ENCODE measurements at regions not wholly inside any gene's neighbourhood (a gene's known extent, or its start where the extent isn't known, plus 50 kb on each side); places are given as distances from the start of the nearest gene placed in this dataset.

- H3K4me1 ChIP-seq (ENCODE audit: insufficient read depth, low read length, severe bottlenecking): no peaks in the 10 kb centered on the region
- no peak overlapping the region for H3K27ac ChIP-seq (ENCODE audit: low read depth, low read length, poor library complexity, severe bottlenecking)
- no peak overlapping the region for H3K9ac ChIP-seq (ENCODE audit: low read length)
- no peaks in the 10 kb centered on the region for H3K27me3 ChIP-seq (ENCODE audit: insufficient read depth, low read length)
- no peaks in the 10 kb centered on the region for H3K79me2 ChIP-seq (ENCODE audit: insufficient read depth, low read length)
- H2AFZ ChIP-seq (ENCODE audit: low read length): no peak overlapping the region
- no peak overlapping the region for H3K4me3 ChIP-seq (ENCODE audit: low read depth, low read length, poor library complexity, severe bottlenecking)
- no peaks in the 10 kb centered on the region for H4K20me1 ChIP-seq (ENCODE audit: insufficient read depth, low read length)
- TF ChIP-seq CTCF (IDR thresholded peaks at IDR 0.05; ENCODE audit: low read length): no peak
- TF ChIP-seq EZH2 (IDR thresholded peaks at IDR 0.05; ENCODE audit: borderline replicate concordance, low read length): no peak
- no peaks in the 10 kb centered on the region for H3K36me3 ChIP-seq (ENCODE audit: insufficient read depth, low read length)
- no peaks in the 10 kb centered on the region for H3F3A ChIP-seq (ENCODE audit: insufficient read depth, low read length)
- H3K4me2 ChIP-seq (ENCODE audit: low read length): no peak overlapping the region
- no peaks in the 10 kb centered on the region for H3K9me3 ChIP-seq (ENCODE audit: low read length)
- no peaks in the 10 kb centered on the region for H3K9me2 ChIP-seq (ENCODE audit: low read depth, low read length)
Observed at GRCh38 chr4:151574968-151575367, 166.0 kb downstream of the FHIP1A start.

GRCh38 chr4:151575646-151576045, 166.7 kb downstream of the FHIP1A start:
- no peaks in the 10 kb centered on the region for H3F3A ChIP-seq (ENCODE audit: insufficient read depth, low read length)
- no peak overlapping the region for H3K9ac ChIP-seq (ENCODE audit: low read length)
- no peaks in the 10 kb centered on the region for H3K36me3 ChIP-seq (ENCODE audit: insufficient read depth, low read length)
- H3K9me2 ChIP-seq (ENCODE audit: low read depth, low read length): no peaks in the 10 kb centered on the region
- no peaks in the 10 kb centered on the region for H3K27me3 ChIP-seq (ENCODE audit: insufficient read depth, low read length)
- no peaks in the 10 kb centered on the region for H3K79me2 ChIP-seq (ENCODE audit: insufficient read depth, low read length)
- H3K27ac ChIP-seq (ENCODE audit: low read depth, low read length, poor library complexity, severe bottlenecking): no peak overlapping the region
- no peaks in the 10 kb centered on the region for H4K20me1 ChIP-seq (ENCODE audit: insufficient read depth, low read length)
- no peaks in the 10 kb centered on the region for H3K4me1 ChIP-seq (ENCODE audit: insufficient read depth, low read length, severe bottlenecking)
- no peak overlapping the region for H3K4me3 ChIP-seq (ENCODE audit: low read depth, low read length, poor library complexity, severe bottlenecking)
- H3K4me2 ChIP-seq (ENCODE audit: low read length): no peak overlapping the region
- TF ChIP-seq CTCF (IDR thresholded peaks at IDR 0.05; ENCODE audit: low read length) (no peak), EZH2 (IDR thresholded peaks at IDR 0.05; ENCODE audit: borderline replicate concordance, low read length) (no peak)
- no peak overlapping the region for H2AFZ ChIP-seq (ENCODE audit: low read length)
- H3K9me3 ChIP-seq (ENCODE audit: low read length): no peaks in the 10 kb centered on the region

GRCh38 chr4:151576627-151577026, 167.7 kb downstream of the FHIP1A start:
- H2AFZ ChIP-seq (ENCODE audit: low read length): no peak overlapping the region
- TF ChIP-seq EZH2 (IDR thresholded peaks at IDR 0.05; ENCODE audit: borderline replicate concordance, low read length) (no peak), CTCF (IDR thresholded peaks at IDR 0.05; ENCODE audit: low read length) (no peak)

More at GRCh38 chr4:151576627-151577026, 167.7 kb downstream of the FHIP1A start:
- Histone ChIP-seq H3K4me3 (ENCODE audit: low read depth, low read length, poor library complexity, severe bottlenecking) (no peak overlapping the region), H3K9ac (ENCODE audit: low read length) (no peak overlapping the region), H3K27ac (ENCODE audit: low read depth, low read length, poor library complexity, severe bottlenecking) (no peak overlapping the region), H3K27me3 (ENCODE audit: insufficient read depth, low read length) (no peaks in the 10 kb centered on the region), H3F3A (ENCODE audit: insufficient read depth, low read length) (no peaks in the 10 kb centered on the region), H3K4me1 (ENCODE audit: insufficient read depth, low read length, severe bottlenecking) (no peaks in the 10 kb centered on the region), H3K4me2 (ENCODE audit: low read length) (no peak overlapping the region), H4K20me1 (ENCODE audit: insufficient read depth, low read length) (no peaks in the 10 kb centered on the region), H3K36me3 (ENCODE audit: insufficient read depth, low read length) (no peaks in the 10 kb centered on the region), H3K79me2 (ENCODE audit: insufficient read depth, low read length) (no peaks in the 10 kb centered on the region), H3K9me2 (ENCODE audit: low read depth, low read length) (no peaks in the 10 kb centered on the region), H3K9me3 (ENCODE audit: low read length) (no peaks in the 10 kb centered on the region)
